SIG-M5 treated with dmso at 0.1 percent for 504 hours (cell line): ENCODE measurements at regions not wholly inside any gene's neighbourhood (a gene's known extent, or its start where the extent isn't known, plus 50 kb on each side); places are given as distances from the start of the nearest gene placed in this dataset.

ENCODE experiments used
- DNase-seq: peaks from one replicate; lab custom pipeline; 2025; ENCODE audit not compliant: unreplicated experiment; lab: John Stamatoyannopoulos, UW

DNA sequence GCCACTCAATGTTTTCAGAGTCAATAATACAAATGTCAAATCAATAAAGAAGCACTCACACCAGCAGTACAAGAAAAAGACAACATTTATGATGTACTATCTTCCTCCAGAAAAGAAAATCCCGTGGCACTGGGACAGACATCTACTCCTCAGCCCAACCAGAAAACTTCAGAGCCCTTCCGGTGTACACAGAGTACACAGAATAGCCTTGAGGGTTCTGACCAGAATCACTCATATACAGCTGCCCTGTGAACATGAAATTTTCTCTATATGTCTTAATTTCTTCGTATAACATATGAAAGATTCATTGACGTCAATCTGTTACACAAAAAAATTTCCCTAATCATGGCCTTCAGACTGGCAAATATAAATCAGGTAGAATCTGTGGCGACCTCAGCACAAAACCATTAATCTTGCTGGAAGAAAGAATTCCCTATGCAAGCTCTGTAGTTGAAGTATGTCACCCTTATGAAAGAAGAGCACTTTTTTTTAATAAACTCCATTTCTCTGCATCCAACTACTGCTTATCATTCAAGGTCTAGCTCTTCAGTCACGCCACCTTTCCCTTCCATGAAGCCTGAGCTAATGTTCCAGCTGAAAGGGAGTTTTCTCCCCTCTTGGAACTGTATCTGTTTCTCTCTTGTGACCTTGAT, 53.8 kb upstream of the PLAAT1 start:
- DNase-seq, result no peak

DNA sequence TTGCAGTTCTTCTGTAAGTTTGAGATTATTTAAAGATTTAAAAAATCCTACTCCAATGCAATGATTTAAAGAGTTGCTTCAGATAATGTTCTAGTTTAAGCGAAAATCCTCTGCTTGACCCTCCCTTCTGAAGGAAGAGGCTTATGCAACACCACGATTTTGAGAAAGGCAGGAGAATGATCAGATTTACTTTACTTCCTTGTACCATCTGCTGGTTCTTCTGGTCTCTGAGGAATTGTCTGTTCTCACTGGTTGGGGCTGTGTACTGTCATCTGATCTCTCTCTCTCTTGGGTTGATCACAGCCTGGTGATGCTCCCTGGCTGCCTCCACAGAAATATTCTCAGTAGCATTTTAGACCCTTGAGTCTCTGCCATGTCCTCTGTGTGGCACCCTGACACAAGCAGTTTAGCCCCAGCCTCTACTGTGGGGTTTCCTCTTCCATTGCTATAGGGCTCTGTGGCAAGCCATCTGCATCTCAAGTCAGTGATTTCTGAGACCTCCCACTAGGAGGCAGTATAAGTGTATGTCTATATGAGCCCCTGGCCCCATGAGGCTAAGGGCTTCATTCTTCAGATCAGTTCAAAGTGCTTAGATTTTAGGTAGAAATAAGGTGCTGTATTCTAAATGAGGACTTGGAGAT, 50.8 kb upstream of the PLAAT1 start:
- DNase-seq, result peak; percentile 54
